ENCODE measurements at regions not wholly inside any gene's neighbourhood (a gene's known extent, or its start where the extent isn't known, plus 50 kb on each side); places are given as distances from the start of the nearest gene placed in this dataset.
"Not testable (repeated sequence)": the region's sequence is repeated elsewhere in the genome, so short reads cannot be mapped to it uniquely, and the experiment has no call there.

GRCh38 chr6:94227741-94228140 lies 808.4 kb upstream of the EPHA7 start:
- Mint-ChIP-seq H3K27ac (no peak overlapping the region), H3K36me3 (no peaks in the 10 kb centered on the region), H3K27me3 (no peaks in the 10 kb centered on the region), H3K4me1 (no peaks in the 10 kb centered on the region), H3K9me3 (peaks cover under 1 to 9% (median 5%) of the 10 kb centered on the region in 3 donors), H3K4me3 (no peak overlapping the region)

DNA sequence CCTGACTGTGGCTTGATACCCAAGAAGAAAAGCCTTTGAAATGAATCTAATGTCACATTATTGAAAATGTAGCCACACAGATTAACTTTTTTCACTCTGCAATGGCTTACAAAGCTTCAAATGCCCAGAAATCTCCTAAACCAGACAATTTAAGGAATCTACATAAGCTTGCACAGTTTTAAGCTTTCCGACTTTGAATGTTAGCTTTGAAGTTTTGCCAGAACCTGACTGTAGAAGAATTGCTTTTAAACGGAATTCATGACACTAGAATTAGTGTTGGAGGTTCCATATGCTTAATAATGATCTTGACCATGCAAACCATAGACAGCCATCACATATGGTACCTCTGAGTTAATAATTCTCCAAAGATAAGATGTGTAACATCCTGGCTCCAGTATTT lies 798.5 kb upstream of the EPHA7 start:
- no peak overlapping the region for H3K4me3 Mint-ChIP-seq
- H3K27me3 Mint-ChIP-seq, result no peaks in the 10 kb centered on the region
- H3K27ac Mint-ChIP-seq, result no peak overlapping the region
- H3K36me3 Mint-ChIP-seq, result no peaks in the 10 kb centered on the region
- no peaks in the 10 kb centered on the region for H3K4me1 Mint-ChIP-seq
- H3K9me3 Mint-ChIP-seq, result peaks cover 0 to 2% (median 2%) of the 10 kb centered on the region in 3 donors

DNA sequence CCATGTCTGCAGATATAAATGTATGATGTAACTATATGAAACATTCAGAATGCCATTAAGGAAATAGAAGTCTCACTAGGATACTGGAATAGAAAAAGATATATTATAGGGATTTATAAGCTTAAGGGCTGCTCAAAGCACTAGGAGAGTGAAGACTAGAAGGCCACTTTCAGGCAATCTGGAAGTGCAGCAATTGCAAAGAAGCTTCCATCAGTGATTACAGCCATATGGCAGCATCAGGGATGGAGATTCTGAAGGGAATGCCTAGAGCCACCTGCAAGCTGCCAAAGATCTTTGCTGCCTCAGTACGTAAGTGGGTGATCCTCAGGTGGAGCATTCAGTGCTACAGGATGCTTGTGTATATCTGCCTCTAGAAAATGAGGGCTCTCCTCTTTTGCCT lies 796.2 kb upstream of the EPHA7 start:
- no peak overlapping the region for H3K4me3 Mint-ChIP-seq
- no peak overlapping the region for H3K27ac Mint-ChIP-seq
- no peaks in the 10 kb centered on the region for H3K36me3 Mint-ChIP-seq
- no peaks in the 10 kb centered on the region for H3K4me1 Mint-ChIP-seq
- no peaks in the 10 kb centered on the region for H3K27me3 Mint-ChIP-seq
- H3K9me3 Mint-ChIP-seq, result peaks cover 0 to 6% (median 0%) of the 10 kb centered on the region in 3 donors

DNA sequence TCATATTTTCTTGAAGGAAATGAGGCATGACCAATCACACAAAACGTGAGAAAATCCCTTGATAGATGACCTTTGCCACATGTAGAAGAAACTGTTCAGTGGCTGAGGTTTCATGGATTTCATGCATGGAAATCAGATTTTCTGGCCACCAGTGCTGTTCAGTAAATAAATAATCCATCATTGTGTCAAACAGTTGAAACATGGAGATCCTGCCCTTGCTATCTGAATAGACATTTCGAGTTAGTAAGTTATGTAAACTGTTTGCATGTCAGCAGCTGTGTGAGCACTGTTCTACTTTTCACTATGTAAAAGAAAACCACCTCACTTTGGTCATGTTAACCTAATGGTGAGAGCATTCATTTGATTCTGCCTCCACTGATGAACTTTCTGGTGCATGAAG lies 793.9 kb upstream of the EPHA7 start:
- no peaks in the 10 kb centered on the region for H3K36me3 Mint-ChIP-seq
- H3K9me3 Mint-ChIP-seq, result peaks cover 0 to 6% (median 0%) of the 10 kb centered on the region in 3 donors
- no peak overlapping the region for H3K27ac Mint-ChIP-seq
- no peaks in the 10 kb centered on the region for H3K27me3 Mint-ChIP-seq
- H3K4me3 Mint-ChIP-seq, result no peak overlapping the region
- no peaks in the 10 kb centered on the region for H3K4me1 Mint-ChIP-seq

GRCh38 chr6:94196891-94197290 lies 777.5 kb upstream of the EPHA7 start:
- Mint-ChIP-seq H3K36me3 (no peaks in the 10 kb centered on the region), H3K4me3 (no peak overlapping the region), H3K27me3 (no peaks in the 10 kb centered on the region), H3K27ac (no peak overlapping the region), H3K4me1 (no peaks in the 10 kb centered on the region), H3K9me3 (peaks cover 4 to 9% (median 6%) of the 10 kb centered on the region in 3 donors)

- Mint-ChIP-seq H3K27ac (no peak overlapping the region), H3K27me3 (no peaks in the 10 kb centered on the region), H3K4me1 (no peaks in the 10 kb centered on the region), H3K4me3 (no peak overlapping the region), H3K36me3 (no peaks in the 10 kb centered on the region), H3K9me3 (peaks cover 4 to 8% (median 5%) of the 10 kb centered on the region in 3 donors)
Observed at GRCh38 chr6:94190030-94190429, 770.7 kb upstream of the EPHA7 start.

DNA sequence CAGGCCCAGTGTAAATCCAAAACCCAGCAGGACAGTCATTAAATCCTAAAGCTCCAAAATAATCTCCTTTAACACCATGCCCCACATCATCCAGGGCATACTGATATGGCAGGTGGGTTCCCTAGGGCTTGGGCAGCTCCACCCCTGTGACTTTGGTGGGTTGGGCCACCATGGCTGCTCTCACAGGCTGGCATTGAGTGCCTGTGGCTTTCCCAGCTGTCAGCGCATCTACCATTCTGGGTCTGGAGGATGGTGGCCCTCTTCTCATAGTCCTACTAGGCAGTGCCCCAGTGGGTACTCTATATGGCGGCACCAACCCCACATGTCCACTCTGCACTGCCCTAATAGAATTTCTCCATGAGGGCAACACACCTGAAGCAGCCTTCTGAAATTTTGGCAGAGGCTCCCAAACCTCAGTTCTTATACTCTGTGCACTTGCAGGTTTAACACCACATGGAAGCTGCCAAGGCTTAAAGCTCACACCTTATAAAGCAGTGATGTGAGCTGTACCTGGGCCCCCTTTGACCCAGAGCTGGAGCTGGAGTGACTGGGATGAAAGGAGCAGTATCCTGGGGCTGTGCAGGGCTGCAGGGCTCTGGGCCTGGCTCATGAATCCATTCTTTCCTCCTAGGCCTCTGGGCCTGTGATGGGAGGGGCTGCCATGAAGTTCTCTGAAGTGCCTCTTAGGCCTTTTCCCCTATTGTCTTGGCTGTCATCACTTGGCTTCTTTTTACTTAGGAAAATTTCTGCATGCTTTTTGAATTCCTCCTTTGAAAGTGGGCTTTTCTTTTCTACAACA lies 765.5 kb upstream of the EPHA7 start:
- Mint-ChIP-seq H3K27me3 (no peaks in the 10 kb centered on the region), H3K27ac (no peak overlapping the region), H3K4me1 (no peaks in the 10 kb centered on the region), H3K4me3 (no peak overlapping the region), H3K36me3 (no peaks in the 10 kb centered on the region), H3K9me3 (peaks cover 0 to 4% (median 1%) of the 10 kb centered on the region in 3 donors)

GRCh38 chr6:94177429-94177828 lies 758.1 kb upstream of the EPHA7 start:
- Mint-ChIP-seq H3K27ac (no peak overlapping the region), H3K27me3 (no peaks in the 10 kb centered on the region), H3K4me1 (no peaks in the 10 kb centered on the region), H3K36me3 (no peaks in the 10 kb centered on the region), H3K4me3 (no peak overlapping the region), H3K9me3 (peaks cover 0 to 4% (median 2%) of the 10 kb centered on the region in 3 donors)

DNA sequence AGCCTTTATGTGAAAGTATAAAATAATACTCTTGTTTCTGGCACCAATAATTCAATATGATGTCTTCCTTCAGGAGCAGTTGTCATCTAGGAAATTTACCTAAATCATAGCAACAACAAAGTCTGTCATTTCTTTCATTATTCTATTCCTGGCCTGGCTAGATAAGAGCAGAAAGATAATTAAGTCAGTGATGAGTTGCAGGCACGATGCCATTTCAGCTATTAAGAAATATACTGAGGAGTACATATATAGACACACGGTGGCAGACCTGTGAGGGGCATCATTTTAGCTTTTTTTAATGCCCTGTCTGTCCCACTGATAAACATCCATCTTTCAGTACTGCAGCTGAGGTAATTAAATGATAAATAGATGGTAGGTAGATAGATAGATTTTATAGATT lies 756.1 kb upstream of the EPHA7 start:
- Mint-ChIP-seq H3K9me3 (peaks cover 0 to 6% (median 2%) of the 10 kb centered on the region in 3 donors), H3K27ac (no peak overlapping the region), H3K4me3 (no peak overlapping the region), H3K36me3 (no peaks in the 10 kb centered on the region), H3K4me1 (no peaks in the 10 kb centered on the region), H3K27me3 (no peaks in the 10 kb centered on the region)

DNA sequence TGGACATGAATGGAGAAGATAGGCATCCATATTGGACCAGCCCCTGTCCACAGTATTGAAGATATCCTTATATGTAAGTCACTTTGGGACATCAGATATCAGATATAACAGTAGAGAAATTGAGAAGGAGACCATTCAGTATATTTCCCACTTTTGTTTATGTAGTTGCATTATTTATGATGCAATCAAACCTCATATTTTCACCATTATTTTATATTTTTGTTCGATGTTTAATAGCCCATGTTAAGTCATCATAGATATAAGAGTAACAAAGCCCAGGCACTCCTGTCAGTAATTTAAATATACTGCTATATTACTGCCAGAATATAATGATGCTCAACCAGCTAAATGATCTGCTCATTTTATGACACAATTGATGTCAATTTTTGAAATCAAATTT lies 744.5 kb upstream of the EPHA7 start:
- peaks cover 2 to 7% (median 4%) of the 10 kb centered on the region in 3 donors for H3K9me3 Mint-ChIP-seq
- H3K36me3 Mint-ChIP-seq, result peaks cover 2% of the 10 kb centered on the region
- no peak overlapping the region for H3K4me3 Mint-ChIP-seq
- H3K4me1 Mint-ChIP-seq, result no peaks in the 10 kb centered on the region
- no peak overlapping the region for H3K27ac Mint-ChIP-seq
- no peaks in the 10 kb centered on the region for H3K27me3 Mint-ChIP-seq

GRCh38 chr6:94150886-94151285 lies 731.5 kb upstream of the EPHA7 start:
- Mint-ChIP-seq H3K9me3 (peaks cover 0 to 3% (median 1%) of the 10 kb centered on the region in 3 donors), H3K27ac (no peak overlapping the region), H3K4me3 (no peak overlapping the region), H3K4me1 (no peaks in the 10 kb centered on the region), H3K27me3 (no peaks in the 10 kb centered on the region), H3K36me3 (no peaks in the 10 kb centered on the region)

DNA sequence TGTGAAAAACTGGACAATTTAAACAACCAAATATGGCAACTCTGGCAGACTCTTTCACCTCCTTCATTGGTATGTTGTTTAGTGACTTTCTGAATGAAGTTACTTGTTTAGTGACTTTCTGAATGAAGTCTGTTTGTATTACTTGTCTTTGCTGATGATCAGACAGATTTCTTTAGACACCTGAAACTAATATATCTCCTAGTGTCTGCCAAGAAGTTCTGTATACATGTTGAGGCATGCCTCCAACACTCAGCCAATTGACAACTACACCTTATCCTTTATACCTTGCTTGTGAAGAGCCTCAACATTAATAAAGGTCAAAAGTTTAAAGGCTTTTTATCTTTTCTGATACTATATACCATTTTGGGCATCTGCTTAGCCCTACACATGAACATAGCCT lies 725.4 kb upstream of the EPHA7 start:
- no peaks in the 10 kb centered on the region for H3K36me3 Mint-ChIP-seq
- no peaks in the 10 kb centered on the region for H3K27me3 Mint-ChIP-seq
- H3K4me3 Mint-ChIP-seq, result no peak overlapping the region
- peaks cover 2 to 8% (median 3%) of the 10 kb centered on the region in 3 donors for H3K9me3 Mint-ChIP-seq
- no peaks in the 10 kb centered on the region for H3K4me1 Mint-ChIP-seq
- no peak overlapping the region for H3K27ac Mint-ChIP-seq

DNA sequence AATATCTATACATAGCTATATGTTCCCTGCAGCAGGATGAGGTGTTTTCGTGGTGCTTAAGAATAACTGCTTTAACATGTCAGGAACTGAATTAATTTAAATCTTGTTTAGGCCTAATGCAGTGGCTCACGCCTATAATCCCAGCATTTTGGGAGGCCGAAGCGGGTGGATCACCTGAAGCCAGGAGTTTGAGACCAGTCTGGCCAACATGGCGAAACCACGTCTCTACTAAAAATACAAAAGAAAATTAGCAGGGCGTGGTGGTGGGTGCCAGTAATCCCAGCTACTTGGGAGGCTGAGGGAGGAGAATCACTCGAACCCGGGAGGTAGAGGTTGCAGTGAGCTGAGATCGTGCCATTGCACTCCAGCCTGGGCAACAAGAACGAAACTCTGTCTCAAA lies 717.8 kb upstream of the EPHA7 start:
- not testable (repeated sequence) for H3K27me3 Mint-ChIP-seq, H3K4me3 Mint-ChIP-seq, H3K27ac Mint-ChIP-seq, H3K36me3 Mint-ChIP-seq, H3K4me1 Mint-ChIP-seq
- H3K9me3 Mint-ChIP-seq, result peaks cover 0 to 12% (median 5%) of the 10 kb centered on the region in 3 donors

DNA sequence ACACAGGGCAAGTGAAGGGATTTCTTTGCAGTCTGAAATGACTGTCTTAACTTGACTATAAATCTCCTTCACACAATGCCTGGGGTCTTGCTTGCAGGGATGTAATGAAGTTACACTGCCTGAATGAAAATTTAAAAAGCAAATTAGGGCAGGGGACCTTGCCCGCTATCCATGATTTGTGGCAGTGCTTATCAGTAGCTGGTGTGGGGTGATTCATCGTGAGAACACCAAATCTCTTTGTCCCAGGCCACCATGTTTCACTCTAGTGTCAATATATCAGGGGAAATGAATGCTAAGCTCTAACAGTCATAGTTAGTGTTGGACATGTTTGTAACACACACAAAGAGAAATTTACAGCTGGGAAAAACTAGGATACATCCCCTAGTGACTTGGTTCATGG lies 713.7 kb upstream of the EPHA7 start:
- Mint-ChIP-seq H3K4me1 (no peaks in the 10 kb centered on the region), H3K4me3 (peak overlapping the region in 1 of 4 donors; percentile 49), H3K27me3 (no peaks in the 10 kb centered on the region), H3K9me3 (peaks cover 0 to 7% (median 5%) of the 10 kb centered on the region in 3 donors), H3K36me3 (no peaks in the 10 kb centered on the region), H3K27ac (no peak overlapping the region)

DNA sequence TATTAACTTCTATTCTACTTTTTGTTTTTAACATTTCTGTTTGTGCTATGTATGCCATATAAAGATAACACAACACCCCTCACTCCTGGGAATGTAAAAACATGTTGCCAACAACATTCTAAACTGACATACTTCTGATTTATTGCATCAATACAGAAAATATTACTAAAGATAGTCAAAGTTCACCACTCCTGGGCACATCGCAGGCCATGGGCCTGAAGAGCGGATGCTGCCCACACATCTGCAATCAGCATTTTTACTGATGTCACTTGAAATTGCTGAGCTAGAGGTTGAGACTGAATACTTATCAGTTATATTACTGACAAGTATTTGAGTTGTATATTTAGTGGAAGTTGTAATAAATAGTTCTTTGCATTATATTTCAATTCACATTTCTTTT lies 711.9 kb upstream of the EPHA7 start:
- Mint-ChIP-seq H3K27ac (no peak overlapping the region), H3K4me1 (no peaks in the 10 kb centered on the region), H3K4me3 (no peak overlapping the region), H3K36me3 (no peaks in the 10 kb centered on the region), H3K9me3 (peaks cover 0 to 7% (median 0%) of the 10 kb centered on the region in 3 donors), H3K27me3 (no peaks in the 10 kb centered on the region)

GRCh38 chr6:94130478-94130877 lies 711.1 kb upstream of the EPHA7 start:
- Mint-ChIP-seq H3K27me3 (no peaks in the 10 kb centered on the region), H3K9me3 (peaks cover 0 to 7% (median 0%) of the 10 kb centered on the region in 3 donors), H3K4me3 (no peak overlapping the region), H3K4me1 (no peaks in the 10 kb centered on the region), H3K36me3 (no peaks in the 10 kb centered on the region), H3K27ac (no peak overlapping the region)

All from IgD-negative memory B cell (primary cell).